ENCODE measurements at regions not wholly inside any gene's neighbourhood (a gene's known extent, or its start where the extent isn't known, plus 50 kb on each side); places are given as distances from the start of the nearest gene placed in this dataset.

DNA sequence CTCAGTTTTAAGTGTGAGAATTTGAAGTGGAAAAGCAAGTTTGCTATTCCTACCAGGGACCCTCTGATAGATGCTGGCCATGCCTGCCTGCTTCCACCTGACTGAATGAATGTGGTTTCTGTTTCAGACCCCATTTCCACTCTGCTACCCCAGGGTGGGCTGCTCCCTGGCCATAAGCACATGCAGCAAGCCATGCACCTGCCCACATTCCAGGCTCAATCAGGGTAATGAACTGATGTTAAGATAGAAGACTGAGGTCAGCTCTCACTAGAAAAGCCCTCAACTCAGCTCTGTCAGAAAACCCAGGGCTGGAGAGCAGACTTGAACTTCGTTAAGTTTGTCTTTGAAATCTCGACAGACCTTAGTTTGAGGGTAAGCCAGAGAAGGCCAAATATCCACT, 333.9 kb downstream of the CYRIA start:
- no peak for TF ChIP-seq POLR2A (IDR thresholded peaks at IDR 0.05)
- TF ChIP-seq, protein P1, sequence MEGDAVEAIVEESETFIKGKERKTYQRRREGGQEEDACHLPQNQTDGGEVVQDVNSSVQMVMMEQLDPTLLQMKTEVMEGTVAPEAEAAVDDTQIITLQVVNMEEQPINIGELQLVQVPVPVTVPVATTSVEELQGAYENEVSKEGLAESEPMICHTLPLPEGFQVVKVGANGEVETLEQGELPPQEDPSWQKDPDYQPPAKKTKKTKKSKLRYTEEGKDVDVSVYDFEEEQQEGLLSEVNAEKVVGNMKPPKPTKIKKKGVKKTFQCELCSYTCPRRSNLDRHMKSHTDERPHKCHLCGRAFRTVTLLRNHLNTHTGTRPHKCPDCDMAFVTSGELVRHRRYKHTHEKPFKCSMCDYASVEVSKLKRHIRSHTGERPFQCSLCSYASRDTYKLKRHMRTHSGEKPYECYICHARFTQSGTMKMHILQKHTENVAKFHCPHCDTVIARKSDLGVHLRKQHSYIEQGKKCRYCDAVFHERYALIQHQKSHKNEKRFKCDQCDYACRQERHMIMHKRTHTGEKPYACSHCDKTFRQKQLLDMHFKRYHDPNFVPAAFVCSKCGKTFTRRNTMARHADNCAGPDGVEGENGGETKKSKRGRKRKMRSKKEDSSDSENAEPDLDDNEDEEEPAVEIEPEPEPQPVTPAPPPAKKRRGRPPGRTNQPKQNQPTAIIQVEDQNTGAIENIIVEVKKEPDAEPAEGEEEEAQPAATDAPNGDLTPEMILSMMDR (IDR thresholded peaks at IDR 0.05): no peak
